ENCODE measurements at regions not wholly inside any gene's neighbourhood (a gene's known extent, or its start where the extent isn't known, plus 50 kb on each side); places are given as distances from the start of the nearest gene placed in this dataset.

DNA sequence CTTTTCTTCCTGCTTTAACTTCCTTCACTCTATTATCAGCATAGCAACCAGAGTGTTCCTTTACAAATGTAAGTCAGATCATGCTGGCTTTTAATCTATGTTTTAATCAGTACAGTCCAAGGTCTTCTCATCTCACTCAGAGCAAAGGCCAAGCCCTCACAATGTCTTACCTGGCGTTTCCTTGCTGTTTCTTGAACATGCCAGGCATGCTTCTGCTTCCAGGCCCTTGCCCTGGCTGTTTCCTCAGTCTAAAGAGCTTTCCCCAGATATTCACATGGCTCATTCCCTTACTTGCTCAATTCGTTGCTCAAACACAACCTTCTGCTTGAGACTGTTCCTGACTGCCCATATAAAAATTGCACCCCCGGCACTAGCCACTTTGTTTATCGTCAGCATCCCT is 121.7 kb upstream of the GLRA1 start:
- TF ChIP-seq, protein P1, sequence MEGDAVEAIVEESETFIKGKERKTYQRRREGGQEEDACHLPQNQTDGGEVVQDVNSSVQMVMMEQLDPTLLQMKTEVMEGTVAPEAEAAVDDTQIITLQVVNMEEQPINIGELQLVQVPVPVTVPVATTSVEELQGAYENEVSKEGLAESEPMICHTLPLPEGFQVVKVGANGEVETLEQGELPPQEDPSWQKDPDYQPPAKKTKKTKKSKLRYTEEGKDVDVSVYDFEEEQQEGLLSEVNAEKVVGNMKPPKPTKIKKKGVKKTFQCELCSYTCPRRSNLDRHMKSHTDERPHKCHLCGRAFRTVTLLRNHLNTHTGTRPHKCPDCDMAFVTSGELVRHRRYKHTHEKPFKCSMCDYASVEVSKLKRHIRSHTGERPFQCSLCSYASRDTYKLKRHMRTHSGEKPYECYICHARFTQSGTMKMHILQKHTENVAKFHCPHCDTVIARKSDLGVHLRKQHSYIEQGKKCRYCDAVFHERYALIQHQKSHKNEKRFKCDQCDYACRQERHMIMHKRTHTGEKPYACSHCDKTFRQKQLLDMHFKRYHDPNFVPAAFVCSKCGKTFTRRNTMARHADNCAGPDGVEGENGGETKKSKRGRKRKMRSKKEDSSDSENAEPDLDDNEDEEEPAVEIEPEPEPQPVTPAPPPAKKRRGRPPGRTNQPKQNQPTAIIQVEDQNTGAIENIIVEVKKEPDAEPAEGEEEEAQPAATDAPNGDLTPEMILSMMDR (IDR thresholded peaks at IDR 0.05) = no peak
- no peak for TF ChIP-seq POLR2A (IDR thresholded peaks at IDR 0.05)
